ENCODE measurements at regions not wholly inside any gene's neighbourhood (a gene's known extent, or its start where the extent isn't known, plus 50 kb on each side); places are given as distances from the start of the nearest gene placed in this dataset.

- no peak for TF ChIP-seq CTCF (conservative IDR thresholded peaks at IDR 0.05; ENCODE audit: low read length)
- no peak for TF ChIP-seq EZH2phosphoT487 (IDR thresholded peaks at IDR 0.05; ENCODE audit: borderline replicate concordance, low read depth, low read length)
Measured at GRCh38 chr2:133765658-133766057, 197.4 kb upstream of the NCKAP5 start.
